ENCODE measurements at regions not wholly inside any gene's neighbourhood (a gene's known extent, or its start where the extent isn't known, plus 50 kb on each side); places are given as distances from the start of the nearest gene placed in this dataset.
A peak's percentile ranks its signal among the peaks of the same experiment; 100 is the strongest.

DNA sequence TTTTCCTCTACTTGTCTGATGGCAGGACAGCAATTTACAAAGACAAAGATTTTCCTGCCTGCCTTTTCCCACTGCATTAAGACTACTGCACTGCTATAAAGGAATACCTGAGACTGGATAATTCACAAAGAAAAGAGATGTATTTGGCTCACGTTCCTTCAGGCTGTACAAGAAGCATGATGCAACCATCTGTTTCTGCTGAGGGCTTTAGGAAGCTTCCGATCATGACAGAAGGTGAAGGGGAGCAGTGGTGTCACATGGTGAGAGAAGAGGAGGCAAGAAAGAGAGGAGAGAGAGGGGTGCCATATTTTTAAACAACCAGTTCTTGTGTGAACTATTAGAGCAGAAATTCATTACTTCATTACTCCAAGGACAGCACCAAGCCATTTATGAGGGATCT lies 617.1 kb upstream of the HTR2C start (continued):
- TF ChIP-seq, protein P1, sequence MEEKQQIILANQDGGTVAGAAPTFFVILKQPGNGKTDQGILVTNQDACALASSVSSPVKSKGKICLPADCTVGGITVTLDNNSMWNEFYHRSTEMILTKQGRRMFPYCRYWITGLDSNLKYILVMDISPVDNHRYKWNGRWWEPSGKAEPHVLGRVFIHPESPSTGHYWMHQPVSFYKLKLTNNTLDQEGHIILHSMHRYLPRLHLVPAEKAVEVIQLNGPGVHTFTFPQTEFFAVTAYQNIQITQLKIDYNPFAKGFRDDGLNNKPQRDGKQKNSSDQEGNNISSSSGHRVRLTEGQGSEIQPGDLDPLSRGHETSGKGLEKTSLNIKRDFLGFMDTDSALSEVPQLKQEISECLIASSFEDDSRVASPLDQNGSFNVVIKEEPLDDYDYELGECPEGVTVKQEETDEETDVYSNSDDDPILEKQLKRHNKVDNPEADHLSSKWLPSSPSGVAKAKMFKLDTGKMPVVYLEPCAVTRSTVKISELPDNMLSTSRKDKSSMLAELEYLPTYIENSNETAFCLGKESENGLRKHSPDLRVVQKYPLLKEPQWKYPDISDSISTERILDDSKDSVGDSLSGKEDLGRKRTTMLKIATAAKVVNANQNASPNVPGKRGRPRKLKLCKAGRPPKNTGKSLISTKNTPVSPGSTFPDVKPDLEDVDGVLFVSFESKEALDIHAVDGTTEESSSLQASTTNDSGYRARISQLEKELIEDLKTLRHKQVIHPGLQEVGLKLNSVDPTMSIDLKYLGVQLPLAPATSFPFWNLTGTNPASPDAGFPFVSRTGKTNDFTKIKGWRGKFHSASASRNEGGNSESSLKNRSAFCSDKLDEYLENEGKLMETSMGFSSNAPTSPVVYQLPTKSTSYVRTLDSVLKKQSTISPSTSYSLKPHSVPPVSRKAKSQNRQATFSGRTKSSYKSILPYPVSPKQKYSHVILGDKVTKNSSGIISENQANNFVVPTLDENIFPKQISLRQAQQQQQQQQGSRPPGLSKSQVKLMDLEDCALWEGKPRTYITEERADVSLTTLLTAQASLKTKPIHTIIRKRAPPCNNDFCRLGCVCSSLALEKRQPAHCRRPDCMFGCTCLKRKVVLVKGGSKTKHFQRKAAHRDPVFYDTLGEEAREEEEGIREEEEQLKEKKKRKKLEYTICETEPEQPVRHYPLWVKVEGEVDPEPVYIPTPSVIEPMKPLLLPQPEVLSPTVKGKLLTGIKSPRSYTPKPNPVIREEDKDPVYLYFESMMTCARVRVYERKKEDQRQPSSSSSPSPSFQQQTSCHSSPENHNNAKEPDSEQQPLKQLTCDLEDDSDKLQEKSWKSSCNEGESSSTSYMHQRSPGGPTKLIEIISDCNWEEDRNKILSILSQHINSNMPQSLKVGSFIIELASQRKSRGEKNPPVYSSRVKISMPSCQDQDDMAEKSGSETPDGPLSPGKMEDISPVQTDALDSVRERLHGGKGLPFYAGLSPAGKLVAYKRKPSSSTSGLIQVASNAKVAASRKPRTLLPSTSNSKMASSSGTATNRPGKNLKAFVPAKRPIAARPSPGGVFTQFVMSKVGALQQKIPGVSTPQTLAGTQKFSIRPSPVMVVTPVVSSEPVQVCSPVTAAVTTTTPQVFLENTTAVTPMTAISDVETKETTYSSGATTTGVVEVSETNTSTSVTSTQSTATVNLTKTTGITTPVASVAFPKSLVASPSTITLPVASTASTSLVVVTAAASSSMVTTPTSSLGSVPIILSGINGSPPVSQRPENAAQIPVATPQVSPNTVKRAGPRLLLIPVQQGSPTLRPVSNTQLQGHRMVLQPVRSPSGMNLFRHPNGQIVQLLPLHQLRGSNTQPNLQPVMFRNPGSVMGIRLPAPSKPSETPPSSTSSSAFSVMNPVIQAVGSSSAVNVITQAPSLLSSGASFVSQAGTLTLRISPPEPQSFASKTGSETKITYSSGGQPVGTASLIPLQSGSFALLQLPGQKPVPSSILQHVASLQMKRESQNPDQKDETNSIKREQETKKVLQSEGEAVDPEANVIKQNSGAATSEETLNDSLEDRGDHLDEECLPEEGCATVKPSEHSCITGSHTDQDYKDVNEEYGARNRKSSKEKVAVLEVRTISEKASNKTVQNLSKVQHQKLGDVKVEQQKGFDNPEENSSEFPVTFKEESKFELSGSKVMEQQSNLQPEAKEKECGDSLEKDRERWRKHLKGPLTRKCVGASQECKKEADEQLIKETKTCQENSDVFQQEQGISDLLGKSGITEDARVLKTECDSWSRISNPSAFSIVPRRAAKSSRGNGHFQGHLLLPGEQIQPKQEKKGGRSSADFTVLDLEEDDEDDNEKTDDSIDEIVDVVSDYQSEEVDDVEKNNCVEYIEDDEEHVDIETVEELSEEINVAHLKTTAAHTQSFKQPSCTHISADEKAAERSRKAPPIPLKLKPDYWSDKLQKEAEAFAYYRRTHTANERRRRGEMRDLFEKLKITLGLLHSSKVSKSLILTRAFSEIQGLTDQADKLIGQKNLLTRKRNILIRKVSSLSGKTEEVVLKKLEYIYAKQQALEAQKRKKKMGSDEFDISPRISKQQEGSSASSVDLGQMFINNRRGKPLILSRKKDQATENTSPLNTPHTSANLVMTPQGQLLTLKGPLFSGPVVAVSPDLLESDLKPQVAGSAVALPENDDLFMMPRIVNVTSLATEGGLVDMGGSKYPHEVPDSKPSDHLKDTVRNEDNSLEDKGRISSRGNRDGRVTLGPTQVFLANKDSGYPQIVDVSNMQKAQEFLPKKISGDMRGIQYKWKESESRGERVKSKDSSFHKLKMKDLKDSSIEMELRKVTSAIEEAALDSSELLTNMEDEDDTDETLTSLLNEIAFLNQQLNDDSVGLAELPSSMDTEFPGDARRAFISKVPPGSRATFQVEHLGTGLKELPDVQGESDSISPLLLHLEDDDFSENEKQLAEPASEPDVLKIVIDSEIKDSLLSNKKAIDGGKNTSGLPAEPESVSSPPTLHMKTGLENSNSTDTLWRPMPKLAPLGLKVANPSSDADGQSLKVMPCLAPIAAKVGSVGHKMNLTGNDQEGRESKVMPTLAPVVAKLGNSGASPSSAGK (IDR thresholded peaks at IDR 0.05) = 0 out of 2 replicates have a peak, but pooled peaks have one; percentile 9
- TF ChIP-seq, protein P2, sequence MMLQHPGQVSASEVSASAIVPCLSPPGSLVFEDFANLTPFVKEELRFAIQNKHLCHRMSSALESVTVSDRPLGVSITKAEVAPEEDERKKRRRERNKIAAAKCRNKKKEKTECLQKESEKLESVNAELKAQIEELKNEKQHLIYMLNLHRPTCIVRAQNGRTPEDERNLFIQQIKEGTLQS (IDR thresholded peaks at IDR 0.05) = peak; percentile 51; the same call in 1 of the 2 replicates
- TF ChIP-seq, protein P2 (CRISPR knock-in tag; conservative IDR thresholded peaks at IDR 0.05) = no peak

Data from K562 (cell line).